ENCODE measurements at regions not wholly inside any gene's neighbourhood (a gene's known extent, or its start where the extent isn't known, plus 50 kb on each side); places are given as distances from the start of the nearest gene placed in this dataset.

GRCh38 chr5:106116682-106117081, 1554.1 kb downstream of the EFNA5 start:
- TF ChIP-seq, protein P1, sequence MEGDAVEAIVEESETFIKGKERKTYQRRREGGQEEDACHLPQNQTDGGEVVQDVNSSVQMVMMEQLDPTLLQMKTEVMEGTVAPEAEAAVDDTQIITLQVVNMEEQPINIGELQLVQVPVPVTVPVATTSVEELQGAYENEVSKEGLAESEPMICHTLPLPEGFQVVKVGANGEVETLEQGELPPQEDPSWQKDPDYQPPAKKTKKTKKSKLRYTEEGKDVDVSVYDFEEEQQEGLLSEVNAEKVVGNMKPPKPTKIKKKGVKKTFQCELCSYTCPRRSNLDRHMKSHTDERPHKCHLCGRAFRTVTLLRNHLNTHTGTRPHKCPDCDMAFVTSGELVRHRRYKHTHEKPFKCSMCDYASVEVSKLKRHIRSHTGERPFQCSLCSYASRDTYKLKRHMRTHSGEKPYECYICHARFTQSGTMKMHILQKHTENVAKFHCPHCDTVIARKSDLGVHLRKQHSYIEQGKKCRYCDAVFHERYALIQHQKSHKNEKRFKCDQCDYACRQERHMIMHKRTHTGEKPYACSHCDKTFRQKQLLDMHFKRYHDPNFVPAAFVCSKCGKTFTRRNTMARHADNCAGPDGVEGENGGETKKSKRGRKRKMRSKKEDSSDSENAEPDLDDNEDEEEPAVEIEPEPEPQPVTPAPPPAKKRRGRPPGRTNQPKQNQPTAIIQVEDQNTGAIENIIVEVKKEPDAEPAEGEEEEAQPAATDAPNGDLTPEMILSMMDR (IDR thresholded peaks at IDR 0.05; ENCODE audit: insufficient read depth, low read length, missing control alignments), result no peak
- DNase-seq (ENCODE audit: low read depth, low spot score), result no peak
- CTCF ChIA-PET, result interaction anchor here (1.1 kb wide), 1 partner anchor 12 kb away, joined by 3 read pairs; no protein-coding TSS in a partner anchor
- POLR2A ChIA-PET, result no interaction called here
- H3K4me3 ChIP-seq (ENCODE audit: low read depth, low read length), result no peak overlapping the region

GRCh38 chr5:106113922-106114321, 1556.8 kb downstream of the EFNA5 start:
- TF ChIP-seq, protein P1 (IDR thresholded peaks at IDR 0.05; ENCODE audit: insufficient read depth, low read length, missing control alignments), result no peak
- POLR2A ChIA-PET, result no interaction called here
- no peak overlapping the region for H3K4me3 ChIP-seq (ENCODE audit: low read depth, low read length)
- no peak for DNase-seq (ENCODE audit: low read depth, low spot score)
- CTCF ChIA-PET, result no interaction called here

DNA sequence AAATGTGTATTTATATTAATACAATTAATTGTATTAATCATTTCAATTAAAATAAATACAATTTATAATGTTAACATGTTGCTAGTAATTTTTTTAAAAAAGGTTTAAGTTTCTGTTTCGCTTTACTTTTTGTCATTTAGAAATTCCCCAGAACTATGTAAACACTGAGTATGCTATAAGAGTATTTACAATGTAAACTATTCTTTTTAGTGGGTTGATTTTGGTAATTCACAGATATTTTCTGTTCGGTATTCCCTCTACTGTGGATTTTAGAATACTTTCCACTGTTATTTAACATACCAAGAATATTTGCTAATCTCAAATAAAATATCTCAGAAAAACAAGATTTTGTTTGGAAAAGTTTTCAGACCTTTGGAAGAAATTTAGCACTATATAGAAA, 1564.4 kb downstream of the EFNA5 start:
- POLR2A ChIA-PET, result no interaction called here
- no peak for DNase-seq (ENCODE audit: low read depth, low spot score)
- CTCF ChIA-PET, result no interaction called here
- no peak overlapping the region for H3K4me3 ChIP-seq (ENCODE audit: low read depth, low read length)
- TF ChIP-seq, protein P1 (IDR thresholded peaks at IDR 0.05; ENCODE audit: insufficient read depth, low read length, missing control alignments), result no peak

DNA sequence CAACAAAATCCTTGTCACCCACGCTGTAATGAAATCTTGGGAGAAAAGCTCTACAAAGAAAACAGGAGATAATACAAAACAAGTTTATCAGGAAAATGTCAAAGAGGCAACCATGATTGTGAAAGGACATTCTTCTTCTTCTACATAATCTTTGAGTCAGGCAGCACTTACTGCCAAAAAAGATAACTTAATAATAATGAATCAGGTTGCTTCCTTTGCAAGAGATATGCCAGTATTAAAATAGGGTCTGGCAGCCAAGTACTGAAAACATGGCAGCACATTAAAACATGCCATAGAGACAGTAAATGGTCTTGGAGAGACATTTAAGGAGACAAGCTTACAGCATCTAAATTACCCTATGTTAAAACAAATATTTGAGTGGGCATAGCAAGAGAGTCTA, 1573.4 kb downstream of the EFNA5 start:
- ChIA-PET POLR2A (interaction anchor here (0.6 kb wide), 1 partner anchor 17 kb away, joined by 3 read pairs; no protein-coding TSS in a partner anchor), CTCF (no interaction called here)
- no peak for DNase-seq (ENCODE audit: low read depth, low spot score)
- TF ChIP-seq, protein P1 (IDR thresholded peaks at IDR 0.05; ENCODE audit: insufficient read depth, low read length, missing control alignments), result no peak
- no peak overlapping the region for H3K4me3 ChIP-seq (ENCODE audit: low read depth, low read length)

GRCh38 chr5:106094839-106095238, 1575.9 kb downstream of the EFNA5 start:
- CTCF ChIA-PET, result no interaction called here
- POLR2A ChIA-PET, result no interaction called here
- TF ChIP-seq, protein P1 (IDR thresholded peaks at IDR 0.05; ENCODE audit: insufficient read depth, low read length, missing control alignments), result no peak
- no peak overlapping the region for H3K4me3 ChIP-seq (ENCODE audit: low read depth, low read length)
- DNase-seq (ENCODE audit: low read depth, low spot score), result no peak

- DNase-seq (ENCODE audit: low read depth, low spot score), result no peak
- TF ChIP-seq, protein P1 (IDR thresholded peaks at IDR 0.05; ENCODE audit: insufficient read depth, low read length, missing control alignments), result no peak
- H3K4me3 ChIP-seq (ENCODE audit: low read depth, low read length), result no peak overlapping the region
- ChIA-PET CTCF (no interaction called here), POLR2A (no interaction called here)
Observed at GRCh38 chr5:106094204-106094607, 1576.5 kb downstream of the EFNA5 start.
